H1 (cell line): ENCODE measurements at regions not wholly inside any gene's neighbourhood (a gene's known extent, or its start where the extent isn't known, plus 50 kb on each side); places are given as distances from the start of the nearest gene placed in this dataset.

Experiments
- CTCF ChIA-PET: fragments of 300-600 bp; sonication (Branson Sonifier 250); formaldehyde crosslinking; loops from one replicate; lab custom pipeline; 2021; ENCODE audit not compliant: partially characterized antibody; lab: Charles Lee
- POLR2A ChIA-PET: fragments of 300-600 bp; sonication (Branson Sonifier 250); formaldehyde crosslinking; loops from one replicate; lab custom pipeline; 2021; ENCODE audit warnings: inconsistent platforms; ENCODE audit not compliant: partially characterized antibody; lab: Charles Lee
- DNase-seq, 2 experiments: peaks; one replicate each; pipeline versions ENCODE4 v3.0.0 to v3.0.0-alpha.2; 2010 to 2022; ENCODE audit warnings: low spot score in 2 of 2, low read depth in 1 of 2, mixed read lengths in 1 of 2
- FAIRE-seq: peaks from 2 replicates; lab custom pipeline; 2011; peaks lifted over from hg19 to GRCh38; lab: Jason Lieb, UNC
- H2AFZ ChIP-seq: 2 replicates; pipeline ENCODE4 v1.8.1; 2012; ENCODE audit warnings: low read length, inconsistent platforms
- H2AK5ac ChIP-seq: 2 replicates; pipeline ENCODE4 v1.6.1; 2013; ENCODE audit warnings: low read depth, low read length
- H2BK120ac ChIP-seq: replicated peaks from 2 replicates; pipeline ENCODE3; 2013; ENCODE audit warnings: low read depth, low read length, inconsistent platforms
- H2BK12ac ChIP-seq: 2 replicates; pipeline ENCODE4 v1.6.1; 2013; ENCODE audit warnings: low read depth, low read length
- H2BK15ac ChIP-seq: 2 replicates; pipeline ENCODE4 v1.6.1; 2013; ENCODE audit warnings: low read length
- H2BK20ac ChIP-seq: 2 replicates; pipeline ENCODE4 v1.6.1; 2013; ENCODE audit warnings: low read length
- H2BK5ac ChIP-seq: 2 replicates; pipeline ENCODE4 v1.6.1; 2013; ENCODE audit warnings: low read depth, low read length
- H3K14ac ChIP-seq: 2 replicates; pipeline ENCODE4 v1.6.1; 2013; ENCODE audit warnings: inconsistent platforms; ENCODE audit not compliant: insufficient read length
- H3K18ac ChIP-seq: 2 replicates; pipeline ENCODE4 v1.6.1; 2013; ENCODE audit warnings: low read length; ENCODE audit errors: extremely low read depth
- H3K23ac ChIP-seq: 2 replicates; pipeline ENCODE4 v1.6.1; 2013; ENCODE audit warnings: inconsistent platforms; ENCODE audit not compliant: insufficient read length
- H3K23me2 ChIP-seq: 2 replicates; pipeline ENCODE4 v1.6.1; 2013; ENCODE audit warnings: low read depth, low read length
- H3K27ac ChIP-seq: 2 replicates; pipeline ENCODE4 v1.6.1; 2011; ENCODE audit warnings: low read depth, low read length, inconsistent platforms
- H3K27me3 ChIP-seq, 4 experiments: replicated peaks in 1 of 4; 1 replicate in 1 of 4; 2 replicates in 3 of 4; pipeline versions ENCODE4 v1.6.1 to v1.8.1; 2011 to 2013; ENCODE audit warnings: low read length in 3 of 4, mild to moderate bottlenecking in 3 of 4, inconsistent platforms in 2 of 4, mixed read lengths in 2 of 4, moderate library complexity in 1 of 4; ENCODE audit not compliant: control insufficient read depth in 3 of 4, insufficient read depth in 3 of 4; ENCODE audit errors: extremely low read depth in 1 of 4
- H3K36me3 ChIP-seq, 4 experiments: 2 replicates each; pipeline versions ENCODE4 v1.6.1 to v1.8.1; 2011 to 2013; ENCODE audit warnings: mild to moderate bottlenecking in 4 of 4, low read length in 3 of 4, moderate library complexity in 2 of 4, control low read depth in 1 of 4, inconsistent platforms in 1 of 4; ENCODE audit not compliant: insufficient read depth in 4 of 4, control insufficient read depth in 2 of 4
- H3K4ac ChIP-seq: replicated peaks from 2 replicates; pipeline ENCODE3; 2013; ENCODE audit warnings: low read length, low read depth, mixed read lengths, inconsistent platforms; ENCODE audit not compliant: insufficient read length
- H3K4me1 ChIP-seq, 4 experiments: replicated peaks in 1 of 4; 1 replicate in 1 of 4; 2 replicates in 3 of 4; pipeline versions ENCODE4 v1.6.1 to v1.8.1; 2011 to 2013; ENCODE audit warnings: low read length in 3 of 4, inconsistent platforms in 2 of 4, mixed read lengths in 1 of 4; ENCODE audit not compliant: insufficient read depth in 4 of 4, control insufficient read depth in 3 of 4
- H3K4me2 ChIP-seq, 2 experiments: 2 replicates each; pipeline versions ENCODE4 v1.6.1 to v1.8.1; 2011 to 2013; ENCODE audit warnings: low read depth in 2 of 2, low read length in 2 of 2, control low read depth in 1 of 2, inconsistent platforms in 1 of 2, mild to moderate bottlenecking in 1 of 2; ENCODE audit not compliant: insufficient read depth in 1 of 2
- H3K4me3 ChIP-seq, 4 experiments: fragments of 200-600, 300-600 bp in 1 of 4; sonication (generic), shearing (Covaris generic), sonication (Bioruptor Twin) in 1 of 4; 2 replicates each; pipeline versions ENCODE4 v1.5.1 to v1.8.1; 2011 to 2016; ENCODE audit warnings: low read length in 4 of 4, low read depth in 3 of 4, control low read depth in 2 of 4, inconsistent platforms in 2 of 4, mild to moderate bottlenecking in 2 of 4, mixed read lengths in 1 of 4, moderate library complexity in 1 of 4; ENCODE audit not compliant: insufficient read depth in 2 of 4; ENCODE audit errors: extremely low read depth in 1 of 4
- H3K56ac ChIP-seq: replicated peaks from 2 replicates; pipeline ENCODE3; 2013; ENCODE audit warnings: low read depth, mild to moderate bottlenecking, mixed read lengths, low read length, inconsistent platforms; ENCODE audit not compliant: insufficient read length
- H3K79me1 ChIP-seq: 2 replicates; pipeline ENCODE4 v1.6.1; 2013; ENCODE audit warnings: low read depth, low read length, control low read depth
- H3K79me2 ChIP-seq, 2 experiments: 2 replicates each; pipeline versions ENCODE4 v1.6.1 to v1.8.1; 2012 to 2013; ENCODE audit warnings: low read length in 2 of 2, mild to moderate bottlenecking in 2 of 2, inconsistent platforms in 1 of 2; ENCODE audit not compliant: insufficient read depth in 2 of 2, control insufficient read depth in 1 of 2
- H3K9ac ChIP-seq, 4 experiments: replicated peaks in 1 of 4; 1 replicate in 1 of 4; 2 replicates in 3 of 4; pipeline versions ENCODE4 v1.6.1 to v1.8.1; 2011 to 2013; ENCODE audit warnings: low read depth in 3 of 4, low read length in 3 of 4, control low read depth in 2 of 4, mild to moderate bottlenecking in 2 of 4, moderate library complexity in 2 of 4, inconsistent platforms in 1 of 4; ENCODE audit errors: extremely low read depth in 1 of 4
- H3K9me3 ChIP-seq, 2 experiments: 2 replicates each; pipeline versions ENCODE4 v1.6.1 to v1.8.1; 2012 to 2013; ENCODE audit warnings: mild to moderate bottlenecking in 2 of 2, moderate library complexity in 2 of 2, control low read depth in 1 of 2, inconsistent platforms in 1 of 2, low read depth in 1 of 2, low read length in 1 of 2, mixed read lengths in 1 of 2; ENCODE audit not compliant: insufficient read depth in 2 of 2
- H4K20me1 ChIP-seq, 2 experiments: replicated peaks in 1 of 2; 2 replicates each; pipeline versions ENCODE3 to v1.8.1; 2011 to 2013; ENCODE audit warnings: inconsistent platforms in 2 of 2, low read length in 2 of 2, mild to moderate bottlenecking in 1 of 2; ENCODE audit not compliant: insufficient read depth in 2 of 2, control insufficient read depth in 1 of 2
- H4K5ac ChIP-seq: 2 replicates; pipeline ENCODE4 v1.6.1; 2013; ENCODE audit warnings: low read length, low read depth, mixed read lengths, inconsistent platforms; ENCODE audit not compliant: insufficient read length
- H4K8ac ChIP-seq: 2 replicates; pipeline ENCODE4 v1.8.0; 2013; ENCODE audit warnings: mild to moderate bottlenecking, moderate library complexity, low read length, inconsistent platforms; ENCODE audit not compliant: insufficient read depth; ENCODE audit errors: extremely low read depth
- H4K91ac ChIP-seq: replicated peaks from 2 replicates; pipeline ENCODE3; 2013; ENCODE audit warnings: low read length, mixed read lengths, inconsistent platforms; ENCODE audit not compliant: insufficient read length
- CBX5 ChIP-seq: fragments of 300-800, 300-1000 bp; sonication (generic); IDR thresholded peaks from 2 replicates; pipeline ENCODE4 v1.7.1; 2016; ENCODE audit warnings: antibody characterized with exemption, low read length, low read depth
- RAD21 ChIP-seq, 2 experiments: IDR thresholded peaks in 1 of 2; conservative IDR thresholded peaks in 1 of 2; 2 replicates each; pipeline ENCODE4 v1.6.1; 2011; ENCODE audit warnings: low read depth in 2 of 2, low read length in 2 of 2, improper control_type of control experiment in 1 of 2, inconsistent platforms in 1 of 2, mild to moderate bottlenecking in 1 of 2, moderate library complexity in 1 of 2
- SP2 ChIP-seq: IDR thresholded peaks from 2 replicates; pipeline ENCODE4 v1.6.1; 2012; ENCODE audit warnings: mild to moderate bottlenecking, low read length, inconsistent platforms
- YY1 ChIP-seq: IDR thresholded peaks from 2 replicates; pipeline ENCODE4 v1.6.1; 2011; ENCODE audit warnings: low read depth, mild to moderate bottlenecking, low read length
- WGBS, 2 experiments: shearing (Covaris generic) in 1 of 2; methylation state at CpG; one replicate each; pipeline versions ENCODE4 v1.1.6 to v1.1.7; 2013 to 2015; ENCODE audit warnings: low lambda C conversion rate in 2 of 2, mixed read lengths in 2 of 2, inconsistent platforms in 1 of 2, low coverage in 1 of 2, missing lambda C conversion rate in 1 of 2; ENCODE audit not compliant: insufficient replicate concordance in 2 of 2, insufficient coverage in 1 of 2, insufficient read length in 1 of 2; ENCODE audit errors: extremely low coverage in 1 of 2, missing lambda C conversion rate in 1 of 2; 5-methylcytosine and 5-hydroxymethylcytosine counted together

- Histone ChIP-seq H3K4me3 (no peak overlapping the region), H3K23ac (no peak overlapping the region), H3K27me3 (no peaks in the 10 kb centered on the region), H3K18ac (no peak overlapping the region), H4K91ac (no peak overlapping the region), H3K9me3 (no peaks in the 10 kb centered on the region), H2BK120ac (no peak overlapping the region), H4K20me1 (no peaks in the 10 kb centered on the region), H3K27ac (no peak overlapping the region), H3K79me2 (no peaks in the 10 kb centered on the region), H4K8ac (no peak overlapping the region), H3K56ac (no peak overlapping the region), H4K5ac (no peak overlapping the region), H3K4me1 (no peaks in the 10 kb centered on the region), H3K14ac (no peak overlapping the region), H3K4me2 (no peak overlapping the region), H2AFZ (no peak overlapping the region), H2BK20ac (no peak overlapping the region), H2BK5ac (no peak overlapping the region)
- POLR2A ChIA-PET = no interaction called here
- CTCF ChIA-PET = no interaction called here
- no peak for FAIRE-seq
- no peak for DNase-seq
- TF ChIP-seq CBX5 = no peak
- TF ChIP-seq SP2 = no peak
- no peak for TF ChIP-seq RAD21 (IDR thresholded peaks at IDR 0.05 in 1 of 2, conservative IDR thresholded peaks at IDR 0.05 in 1 of 2; ENCODE audit: low read depth in 2 of 2, low read length in 2 of 2)
- TF ChIP-seq YY1 = no peak
- TF ChIP-seq, all 59 proteins: peak for 0
- Histone ChIP-seq H2BK15ac (no peak overlapping the region), H3K23me2 (no peaks in the 10 kb centered on the region), H2BK12ac (no peak overlapping the region), H3K4ac (no peak overlapping the region), H3K9ac (no peak overlapping the region), H3K36me3 (no peaks in the 10 kb centered on the region), H3K79me1 (no peaks in the 10 kb centered on the region), H2AK5ac (no peak overlapping the region)
- 98% methylated on average over 4 of the region's 4 CpGs; no CpG with 5 or more reads in 1 of the 2 experiments for WGBS, 2 experiments
Observed at GRCh38 chr13:87052731-87053130, 618.4 kb upstream of the SLITRK5 start.
